ENCODE measurements at regions not wholly inside any gene's neighbourhood (a gene's known extent, or its start where the extent isn't known, plus 50 kb on each side); places are given as distances from the start of the nearest gene placed in this dataset.

GRCh38 chr11:110866081-110866480 lies 153.8 kb upstream of the ARHGAP20 start:
- no peaks in the 10 kb centered on the region for H3K27me3 Mint-ChIP-seq (ENCODE audit: insufficient read depth, low read depth)
- no peaks in the 10 kb centered on the region for H3K4me1 Mint-ChIP-seq
- DNase-seq (ENCODE audit: low spot score) = no peak
- no peak overlapping the region for H3K4me3 Mint-ChIP-seq
- Histone ChIP-seq H3K79me2 (ENCODE audit: low read depth) (no peaks in the 10 kb centered on the region), H3K4me1 (no peaks in the 10 kb centered on the region), H3K4me2 (no peak overlapping the region), H3K9ac (no peak overlapping the region), H3K4me3 (no peak overlapping the region), H3K36me3 (no peaks in the 10 kb centered on the region), H2AFZ (replicated peaks) (no peak overlapping the region), H3K9me3 (ENCODE audit: low read depth) (no peaks in the 10 kb centered on the region), H3K27me3 (no peaks in the 10 kb centered on the region), H3F3A (ENCODE audit: low read depth) (no peaks in the 10 kb centered on the region), H4K20me1 (ENCODE audit: low read depth) (no peaks in the 10 kb centered on the region), H3K27ac (no peak overlapping the region)
- H3K9me3 Mint-ChIP-seq = no peaks in the 10 kb centered on the region
- H3K36me3 Mint-ChIP-seq = no peaks in the 10 kb centered on the region
- H3K27ac Mint-ChIP-seq = no peak overlapping the region
- TF ChIP-seq CTCF (IDR thresholded peaks at IDR 0.05) (no peak), EZH2phosphoT487 (IDR thresholded peaks at IDR 0.05) (no peak), EZH2 (IDR thresholded peaks at IDR 0.05) (no peak)

GRCh38 chr11:110862407-110862806 lies 150.2 kb upstream of the ARHGAP20 start:
- no peak overlapping the region for H3K4me3 ChIP-seq
- H3K4me1 ChIP-seq = no peaks in the 10 kb centered on the region
- H3K79me2 ChIP-seq (ENCODE audit: low read depth) = no peaks in the 10 kb centered on the region
- no peaks in the 10 kb centered on the region for H3K36me3 ChIP-seq
- no peak overlapping the region for H2AFZ ChIP-seq (replicated peaks)
- no peak for TF ChIP-seq EZH2phosphoT487 (IDR thresholded peaks at IDR 0.05)
- TF ChIP-seq CTCF (IDR thresholded peaks at IDR 0.05) = no peak
- TF ChIP-seq EZH2 (IDR thresholded peaks at IDR 0.05) = no peak
- H4K20me1 ChIP-seq (ENCODE audit: low read depth) = no peaks in the 10 kb centered on the region
- no peak for DNase-seq (ENCODE audit: low spot score)
- no peaks in the 10 kb centered on the region for H3K4me1 Mint-ChIP-seq
- H3K27ac ChIP-seq = no peak overlapping the region
- peaks cover 2% of the 10 kb centered on the region for H3K27me3 Mint-ChIP-seq (ENCODE audit: insufficient read depth, low read depth)
- no peak overlapping the region for H3K4me3 Mint-ChIP-seq
- no peaks in the 10 kb centered on the region for H3K36me3 Mint-ChIP-seq
- H3K4me2 ChIP-seq = no peak overlapping the region
- H3K9me3 ChIP-seq (ENCODE audit: low read depth) = no peaks in the 10 kb centered on the region
- no peak overlapping the region for H3K9ac ChIP-seq
- H3K9me3 Mint-ChIP-seq = no peaks in the 10 kb centered on the region
- H3K27ac Mint-ChIP-seq = no peak overlapping the region
- no peaks in the 10 kb centered on the region for H3K27me3 ChIP-seq
- H3F3A ChIP-seq (ENCODE audit: low read depth) = no peaks in the 10 kb centered on the region

- DNase-seq (ENCODE audit: low spot score) = no peak
- H3K27ac ChIP-seq = no peak overlapping the region
- H3K4me1 Mint-ChIP-seq = no peaks in the 10 kb centered on the region
- no peak overlapping the region for H3K27ac Mint-ChIP-seq
- no peaks in the 10 kb centered on the region for H3K36me3 ChIP-seq
- H3K27me3 Mint-ChIP-seq (ENCODE audit: insufficient read depth, low read depth) = peaks cover 2% of the 10 kb centered on the region
- H3F3A ChIP-seq (ENCODE audit: low read depth) = no peaks in the 10 kb centered on the region
- no peak overlapping the region for H3K4me3 ChIP-seq
- H2AFZ ChIP-seq (replicated peaks) = no peak overlapping the region
- no peak overlapping the region for H3K4me3 Mint-ChIP-seq
- H3K79me2 ChIP-seq (ENCODE audit: low read depth) = no peaks in the 10 kb centered on the region
- H3K36me3 Mint-ChIP-seq = no peaks in the 10 kb centered on the region
- H3K4me2 ChIP-seq = no peak overlapping the region
- TF ChIP-seq CTCF (IDR thresholded peaks at IDR 0.05) (no peak), EZH2 (IDR thresholded peaks at IDR 0.05) (no peak), EZH2phosphoT487 (IDR thresholded peaks at IDR 0.05) (no peak)
- H3K9ac ChIP-seq = no peak overlapping the region
- no peaks in the 10 kb centered on the region for H3K9me3 Mint-ChIP-seq
- no peaks in the 10 kb centered on the region for H3K27me3 ChIP-seq
- no peaks in the 10 kb centered on the region for H3K4me1 ChIP-seq
- H3K9me3 ChIP-seq (ENCODE audit: low read depth) = no peaks in the 10 kb centered on the region
- H4K20me1 ChIP-seq (ENCODE audit: low read depth) = no peaks in the 10 kb centered on the region
Observed at GRCh38 chr11:110860461-110860860, 148.2 kb upstream of the ARHGAP20 start.

GRCh38 chr11:110859998-110860397 lies 147.8 kb upstream of the ARHGAP20 start:
- Histone ChIP-seq H3K9me3 (ENCODE audit: low read depth) (no peaks in the 10 kb centered on the region), H3F3A (ENCODE audit: low read depth) (no peaks in the 10 kb centered on the region), H3K4me1 (no peaks in the 10 kb centered on the region), H4K20me1 (ENCODE audit: low read depth) (no peaks in the 10 kb centered on the region), H3K4me3 (no peak overlapping the region), H3K36me3 (no peaks in the 10 kb centered on the region), H3K4me2 (no peak overlapping the region), H3K79me2 (ENCODE audit: low read depth) (no peaks in the 10 kb centered on the region), H3K27ac (no peak overlapping the region), H3K27me3 (no peaks in the 10 kb centered on the region), H2AFZ (replicated peaks) (no peak overlapping the region), H3K9ac (no peak overlapping the region)
- Mint-ChIP-seq H3K9me3 (no peaks in the 10 kb centered on the region), H3K27me3 (ENCODE audit: insufficient read depth, low read depth) (peaks cover 2% of the 10 kb centered on the region), H3K36me3 (no peaks in the 10 kb centered on the region), H3K27ac (no peak overlapping the region), H3K4me3 (no peak overlapping the region), H3K4me1 (no peaks in the 10 kb centered on the region)
- no peak for TF ChIP-seq EZH2phosphoT487 (IDR thresholded peaks at IDR 0.05)
- no peak for TF ChIP-seq CTCF (IDR thresholded peaks at IDR 0.05)
- no peak for TF ChIP-seq EZH2 (IDR thresholded peaks at IDR 0.05)
- DNase-seq (ENCODE audit: low spot score) = no peak
